ENCODE measurements at regions not wholly inside any gene's neighbourhood (a gene's known extent, or its start where the extent isn't known, plus 50 kb on each side); places are given as distances from the start of the nearest gene placed in this dataset.

DNA sequence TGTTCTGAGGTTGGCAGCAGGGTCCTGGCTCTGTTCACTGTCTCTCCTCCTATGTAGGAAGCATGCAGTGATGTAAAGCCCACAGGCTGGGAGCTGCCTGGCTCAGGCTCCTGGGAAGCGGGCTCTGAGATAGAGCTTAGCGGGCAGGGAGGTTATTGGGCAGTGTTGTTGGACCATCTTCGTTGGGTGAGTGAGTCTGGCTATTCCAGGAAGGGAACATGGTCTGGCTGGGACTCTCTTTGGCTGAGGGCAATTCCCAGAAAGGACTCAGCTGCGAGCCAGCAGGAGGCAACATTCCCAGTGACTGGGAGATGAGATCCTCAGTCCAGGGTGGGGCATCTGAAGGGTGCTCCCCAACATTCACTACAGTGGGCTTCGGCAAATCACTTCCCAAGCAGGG, 96.2 kb downstream of the CCDC185 start:
- no peak for DNase-seq

DNA sequence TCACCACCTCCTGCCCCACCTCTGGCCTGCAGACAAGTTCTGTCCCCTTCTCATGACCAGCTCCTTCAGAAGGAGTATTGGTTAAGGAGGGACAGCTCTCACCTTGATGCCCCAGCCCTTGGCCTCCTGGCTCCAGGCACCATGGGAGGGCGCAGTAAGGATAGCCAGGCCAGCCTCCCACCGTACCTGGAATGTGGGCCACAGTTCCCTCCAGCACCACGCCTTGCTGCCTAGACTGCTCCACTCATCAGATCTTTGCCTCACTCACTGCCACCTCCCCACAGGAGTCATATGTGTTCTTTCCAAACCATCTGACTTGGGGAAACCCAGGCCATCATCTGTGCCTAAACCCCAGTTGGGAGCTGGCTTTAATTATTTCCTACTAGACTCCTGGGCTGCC, 97.0 kb downstream of the CCDC185 start:
- DNase-seq = no peak
